IMR-90 (cell line): ENCODE measurements at regions not wholly inside any gene's neighbourhood (a gene's known extent, or its start where the extent isn't known, plus 50 kb on each side); places are given as distances from the start of the nearest gene placed in this dataset.

ENCODE experiments used
- ATAC-seq: fragments of 200-7000 bp; cut with Tn5 transposase; 2 replicates; pipeline ENCODE4 v1.9.1; 2020; ENCODE audit warnings: low read depth, mild to moderate bottlenecking, moderate library complexity
- BruUV-seq: library from RNA; stranded (reverse); fragments of 400-500 nt; replicated peaks from 2 replicates; lab custom pipeline; 2021; lab: Mats Ljungman, UMichigan
- CTCF ChIA-PET: fragments of 300-600 bp; formaldehyde crosslinking; extraction: SDS; loops from one replicate; lab custom pipeline; 2021; ENCODE audit warnings: antibody characterized with exemption; lab: Yijun Ruan, JAX
- POLR2A ChIA-PET: fragments of 300-600 bp; sonication (Branson Sonifier 250); formaldehyde crosslinking; loops from one replicate; lab custom pipeline; 2022; ENCODE audit warnings: antibody characterized with exemption; ENCODE audit not compliant: unreplicated experiment; lab: Charles Lee
- DNase-seq: peaks from one replicate; pipeline ENCODE4 v3.0.0; 2013
- H2AFZ ChIP-seq: replicated peaks from 2 replicates; pipeline ENCODE3; 2013; ENCODE audit warnings: low read length, mild to moderate bottlenecking; ENCODE audit not compliant: poor library complexity
- H2AK5ac ChIP-seq: 2 replicates; pipeline ENCODE4 v1.6.1; 2013; ENCODE audit warnings: low read depth, low read length, inconsistent platforms
- H2AK9ac ChIP-seq: replicated peaks from 2 replicates; pipeline ENCODE3; 2013; ENCODE audit warnings: mild to moderate bottlenecking, low read depth, low read length, moderate library complexity; ENCODE audit not compliant: poor library complexity
- H2BK120ac ChIP-seq: 2 replicates; pipeline ENCODE4 v1.6.1; 2013; ENCODE audit warnings: low read depth, low read length, inconsistent platforms
- H2BK15ac ChIP-seq: 3 replicates; pipeline ENCODE4 v1.6.1; 2013; ENCODE audit warnings: low read depth, low read length, inconsistent platforms
- H2BK20ac ChIP-seq: 2 replicates; pipeline ENCODE4 v1.6.1; 2013; ENCODE audit warnings: low read depth, mild to moderate bottlenecking, inconsistent platforms, low read length, moderate library complexity
- H2BK5ac ChIP-seq: 2 replicates; pipeline ENCODE4 v1.6.1; 2013; ENCODE audit warnings: mild to moderate bottlenecking, low read depth, low read length, inconsistent platforms; ENCODE audit not compliant: poor library complexity, severe bottlenecking
- H3K14ac ChIP-seq: replicated peaks from 2 replicates; pipeline ENCODE4 v1.6.1; 2013; ENCODE audit warnings: low read depth, low read length, inconsistent platforms
- H3K18ac ChIP-seq: 2 replicates; pipeline ENCODE4 v1.6.1; 2013; ENCODE audit warnings: low read depth, low read length, control low read depth
- H3K23ac ChIP-seq: 2 replicates; pipeline ENCODE4 v1.6.1; 2013; ENCODE audit warnings: low read depth, low read length, inconsistent platforms
- H3K27ac ChIP-seq: 2 replicates; pipeline ENCODE4 v1.5.1; 2013; ENCODE audit warnings: mild to moderate bottlenecking, control low read depth, low read length; ENCODE audit not compliant: insufficient read depth
- H3K27me3 ChIP-seq: 2 replicates; pipeline ENCODE4 v1.6.1; 2013; ENCODE audit warnings: low read length; ENCODE audit not compliant: control insufficient read depth, insufficient read depth
- H3K36me3 ChIP-seq: 2 replicates; pipeline ENCODE4 v1.6.1; 2013; ENCODE audit warnings: low read length, mixed read lengths; ENCODE audit not compliant: control insufficient read depth, insufficient read depth
- H3K4ac ChIP-seq: 2 replicates; pipeline ENCODE4 v1.6.1; 2013; ENCODE audit warnings: low read depth, low read length, inconsistent platforms
- H3K4me1 ChIP-seq: 2 replicates; pipeline ENCODE4 v1.6.1; 2013; ENCODE audit warnings: low read length, mixed read lengths; ENCODE audit not compliant: control insufficient read depth, insufficient read depth
- H3K4me2 ChIP-seq: 2 replicates; pipeline ENCODE4 v1.6.1; 2013; ENCODE audit warnings: low read depth, mild to moderate bottlenecking, control low read depth, low read length, moderate library complexity
- H3K4me3 ChIP-seq: 2 replicates; pipeline ENCODE4 v1.5.1; 2013; ENCODE audit warnings: low read depth, mild to moderate bottlenecking, control low read depth, low read length, moderate library complexity; ENCODE audit not compliant: insufficient read depth
- H3K56ac ChIP-seq: 2 replicates; pipeline ENCODE4 v1.6.1; 2013; ENCODE audit warnings: low read length, inconsistent platforms; ENCODE audit not compliant: insufficient read depth; ENCODE audit errors: extremely low read depth
- H3K79me1 ChIP-seq, 2 experiments: 2 replicates each; pipeline ENCODE4 v1.6.1; 2013; ENCODE audit warnings: low read length in 2 of 2, inconsistent platforms in 1 of 2, low read depth in 1 of 2
- H3K9ac ChIP-seq: 2 replicates; pipeline ENCODE4 v1.6.1; 2013; ENCODE audit warnings: low read depth, low read length, control low read depth
- H3K9me1 ChIP-seq: 2 replicates; pipeline ENCODE4 v1.6.1; 2013; ENCODE audit warnings: low read length, inconsistent platforms; ENCODE audit not compliant: insufficient read depth
- H3K9me3 ChIP-seq: 2 replicates; pipeline ENCODE4 v1.6.1; 2013; ENCODE audit warnings: low read length; ENCODE audit not compliant: control insufficient read depth, insufficient read depth
- H4K20me1 ChIP-seq: 2 replicates; pipeline ENCODE4 v1.6.1; 2013; ENCODE audit warnings: low read length, inconsistent platforms; ENCODE audit not compliant: insufficient read depth
- H4K5ac ChIP-seq: 2 replicates; pipeline ENCODE4 v1.6.1; 2013; ENCODE audit warnings: mild to moderate bottlenecking, low read depth, low read length, control low read depth
- H4K8ac ChIP-seq, 2 experiments: 2 replicates each; pipeline ENCODE4 v1.6.1; 2013; ENCODE audit warnings: low read depth in 2 of 2, low read length in 2 of 2, control low read depth in 1 of 2, inconsistent platforms in 1 of 2
- H4K91ac ChIP-seq: 2 replicates; pipeline ENCODE4 v1.6.1; 2013; ENCODE audit warnings: low read depth, low read length, inconsistent platforms; ENCODE audit not compliant: insufficient read depth
- BHLHE40 ChIP-seq: fragments of 150-350 bp; IDR thresholded peaks from 2 replicates; pipeline ENCODE4 v1.6.1; 2016; ENCODE audit warnings: mild to moderate bottlenecking, low read depth, low read length
- CEBPB ChIP-seq: IDR thresholded peaks from 2 replicates; pipeline ENCODE4 v1.6.1; 2012; ENCODE audit warnings: low read depth, low read length, improper control_type of control experiment
- CHD1 ChIP-seq: IDR thresholded peaks from 2 replicates; pipeline ENCODE4 v1.6.1; 2012; ENCODE audit warnings: low read depth, low read length, improper control_type of control experiment
- CTCF ChIP-seq: conservative IDR thresholded peaks from 2 replicates; pipeline ENCODE4 v1.5.1; 2012; ENCODE audit warnings: mild to moderate bottlenecking, low read depth, low read length, improper control_type of control experiment
- ELK1 ChIP-seq: fragments of 150-350 bp; IDR thresholded peaks from 2 replicates; pipeline ENCODE4 v1.6.1; 2016; ENCODE audit warnings: low read depth, mild to moderate bottlenecking, low read length, moderate library complexity, borderline replicate concordance
- FOS ChIP-seq: fragments of 150-350 bp; IDR thresholded peaks from 2 replicates; pipeline ENCODE4 v1.6.1; 2016; ENCODE audit warnings: low read depth, low read length
- MAFK ChIP-seq: IDR thresholded peaks from 2 replicates; pipeline ENCODE4 v1.6.1; 2012; ENCODE audit warnings: low read depth, low read length, improper control_type of control experiment
- MAZ ChIP-seq: IDR thresholded peaks from 2 replicates; pipeline ENCODE4 v1.6.1; 2012; ENCODE audit warnings: low read depth, mild to moderate bottlenecking, low read length, improper control_type of control experiment, moderate library complexity, borderline replicate concordance
- MXI1 ChIP-seq: IDR thresholded peaks from 2 replicates; pipeline ENCODE4 v1.6.1; 2012; ENCODE audit warnings: low read depth, mild to moderate bottlenecking, low read length, moderate library complexity, borderline replicate concordance
- NFE2L2 ChIP-seq: fragments of 150-350 bp; IDR thresholded peaks from 2 replicates; pipeline ENCODE4 v1.6.1; 2016; ENCODE audit warnings: low read depth, mild to moderate bottlenecking, low read length
- POLR2A ChIP-seq: IDR thresholded peaks from 2 replicates; pipeline ENCODE4 v1.6.1; 2012; ENCODE audit warnings: mild to moderate bottlenecking, low read depth, low read length
- RAD21 ChIP-seq: IDR thresholded peaks from 2 replicates; pipeline ENCODE4 v1.6.1; 2012; ENCODE audit warnings: low read length, improper control_type of control experiment
- RCOR1 ChIP-seq: IDR thresholded peaks from 2 replicates; pipeline ENCODE4 v1.6.1; 2012; ENCODE audit warnings: mild to moderate bottlenecking, low read length, improper control_type of control experiment; ENCODE audit not compliant: insufficient replicate concordance
- RFX5 ChIP-seq: IDR thresholded peaks from 2 replicates; pipeline ENCODE4 v1.8.0; 2012; ENCODE audit warnings: low read depth, mild to moderate bottlenecking, low read length, moderate library complexity
- SMC3 ChIP-seq: fragments of 150-350 bp; IDR thresholded peaks from 2 replicates; pipeline ENCODE4 v1.6.1; 2016; ENCODE audit warnings: low read depth, mild to moderate bottlenecking, antibody characterized with exemption, low read length, moderate library complexity
- USF2 ChIP-seq: fragments of 150-350 bp; IDR thresholded peaks from 2 replicates; pipeline ENCODE4 v1.6.1; 2017; ENCODE audit warnings: mild to moderate bottlenecking, antibody characterized with exemption, low read length, low read depth
- whole genome bisulfite sequencing, 2 experiments: methylation state at CpG; one replicate each; pipeline versions ENCODE4 v1.1.5 to v1.1.7; 2013; ENCODE audit warnings: missing lambda C conversion rate in 2 of 2; ENCODE audit not compliant: insufficient read length in 1 of 2; ENCODE audit errors: extremely low coverage in 2 of 2; 5-methylcytosine and 5-hydroxymethylcytosine counted together
- dilution Hi-C: fragments of 300-500 bp; cut with HindIII; formaldehyde crosslinking; loops from one replicate; pipeline ENCODE4 v1.14.3; 2018; ENCODE audit warnings: low sequenced_read_pairs; ENCODE audit not compliant: unreplicated experiment
- in situ Hi-C: fragments of 300-500 bp; cut with MboI; formaldehyde crosslinking; loops from 3 replicates; pipeline ENCODE4 v1.14.3; 2019; ENCODE audit warnings: low sequenced_read_pairs, inconsistent platforms, mixed read lengths
- intact Hi-C: fragments of 100-400 bp; cut with micrococcal nuclease; formaldehyde crosslinking; loops from 2 replicates; pipeline ENCODE4 v1.10.0; 2022

DNA sequence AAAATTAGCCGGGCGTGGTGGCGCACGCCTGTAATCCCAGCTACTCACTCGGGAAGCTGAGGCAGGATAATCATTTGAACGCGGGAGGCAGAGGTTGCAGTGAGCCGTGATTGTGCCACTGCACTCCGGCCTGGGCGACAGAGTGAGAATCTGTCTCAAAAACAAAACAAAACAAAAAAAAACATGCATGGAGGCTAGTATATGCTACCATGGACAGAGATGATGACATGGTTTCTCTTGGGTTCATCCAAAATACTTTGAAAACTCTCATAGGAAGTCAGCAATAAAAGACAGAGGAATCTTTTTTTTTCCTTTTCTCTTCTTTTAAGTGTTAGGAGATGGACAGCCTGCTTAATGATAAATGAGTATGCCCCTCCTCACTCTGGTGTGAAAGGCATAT is 137.7 kb upstream of the MB21D2 start:
- Histone ChIP-seq H3K4ac (no peak overlapping the region), H3K36me3 (no peaks in the 10 kb centered on the region), H2BK15ac (no peak overlapping the region), H3K9ac (no peak overlapping the region), H2AFZ (no peak overlapping the region), H3K79me1 (no peaks in the 10 kb centered on the region), H4K8ac (no peak overlapping the region), H2AK5ac (no peak overlapping the region), H3K18ac (no peak overlapping the region), H4K91ac (no peak overlapping the region), H4K5ac (no peak overlapping the region), H2AK9ac (no peak overlapping the region), H3K4me2 (no peak overlapping the region), H3K9me1 (no peaks in the 10 kb centered on the region), H4K20me1 (no peaks in the 10 kb centered on the region), H3K27me3 (0 out of 2 replicates have a peak, but pooled peaks cover 3% of the 10 kb centered on the region), H2BK20ac (no peak overlapping the region), H2BK5ac (no peak overlapping the region), H3K14ac (no peak overlapping the region), H3K56ac (no peak overlapping the region), H3K23ac (no peak overlapping the region), H2BK120ac (no peak overlapping the region), H3K4me3 (no peak overlapping the region), H3K9me3 (no peaks in the 10 kb centered on the region), H3K4me1 (no peaks in the 10 kb centered on the region), H3K27ac (no peak overlapping the region)
- ChIA-PET CTCF (interaction anchor here (0.8 to 1.0 kb wide), 2 partner anchors 41 to 137 kb away, joined by 3 read pairs; no protein-coding TSS in a partner anchor), POLR2A (no interaction called here)
- 55% methylated on average over 4 of the region's 10 CpGs; no CpG with 5 or more reads in 1 of the 2 experiments for WGBS, 2 experiments
- intact Hi-C loops (no loop called here), dilution Hi-C loops (no loop called here), in situ Hi-C loops (no loop called here)
- no TSS peak for BruUV-seq
- ATAC-seq (no peak), DNase-seq (no peak)
- TF ChIP-seq CHD1 = no peak
- TF ChIP-seq CTCF = no peak
- TF ChIP-seq FOS = no peak
- no peak for TF ChIP-seq POLR2A
- no peak for TF ChIP-seq MAFK
- no peak for TF ChIP-seq RFX5
- TF ChIP-seq BHLHE40 = no peak
- TF ChIP-seq MXI1 = no peak
- no peak for TF ChIP-seq USF2
- TF ChIP-seq NFE2L2 = no peak
- no peak for TF ChIP-seq RAD21
- no peak for TF ChIP-seq CEBPB
- TF ChIP-seq RCOR1 = no peak
- no peak for TF ChIP-seq MAZ
- TF ChIP-seq SMC3 = no peak
- no peak for TF ChIP-seq ELK1
